T-helper 2 cell treated with Interferon-gamma antibody and Interleukin-4, amounts not matched to agents 5 μg/mL and 100 μg/mL, for 36 hours (primary cell): ENCODE measurements at regions not wholly inside any gene's neighbourhood (a gene's known extent, or its start where the extent isn't known, plus 50 kb on each side); places are given as distances from the start of the nearest gene placed in this dataset.

ENCODE experiments used
- DNase-seq: peaks from one replicate; pipeline ENCODE4 v3.0.0; 2021; ENCODE audit warnings: low spot score
- H3K27ac Mint-ChIP-seq: one replicate; pipeline ENCODE4 v1.8.0; 2021; ENCODE audit warnings: mild to moderate bottlenecking, mixed read lengths
- H3K27me3 Mint-ChIP-seq: one replicate; pipeline ENCODE4 v1.8.0; 2021; ENCODE audit warnings: low read depth, mixed read lengths
- H3K36me3 Mint-ChIP-seq: one replicate; pipeline ENCODE4 v1.8.0; 2021; ENCODE audit warnings: low read depth, mixed read lengths
- H3K4me1 Mint-ChIP-seq: one replicate; pipeline ENCODE4 v1.8.0; 2021; ENCODE audit warnings: low read depth, mixed read lengths
- H3K4me3 Mint-ChIP-seq: one replicate; pipeline ENCODE4 v1.8.0; 2022; ENCODE audit warnings: mild to moderate bottlenecking, moderate library complexity, mixed read lengths
- H3K9me3 Mint-ChIP-seq: one replicate; pipeline ENCODE4 v1.8.0; 2021; ENCODE audit warnings: mixed read lengths

DNA sequence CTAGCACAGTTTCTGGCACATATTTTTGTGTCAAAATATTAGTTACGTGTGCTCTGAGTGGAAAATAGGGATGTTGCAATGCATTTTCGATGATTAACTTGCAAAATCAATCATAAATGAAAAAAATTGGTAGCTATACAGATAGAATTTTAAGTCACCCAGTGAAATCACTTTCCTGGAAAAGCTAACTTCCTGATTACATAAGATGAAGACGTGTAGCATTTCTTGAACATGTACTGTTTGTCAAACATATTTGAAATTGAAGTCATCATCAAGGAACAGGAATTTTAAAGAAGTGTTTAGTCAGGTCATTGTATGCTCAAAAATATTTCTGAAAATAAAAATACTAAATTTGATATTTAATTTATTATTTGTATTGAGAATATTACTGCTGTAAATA is 977.7 kb downstream of the PLOD2 start:
- H3K4me1 Mint-ChIP-seq: no peaks in the 10 kb centered on the region
- H3K27ac Mint-ChIP-seq: no peak overlapping the region
- no peak overlapping the region for H3K4me3 Mint-ChIP-seq
- no peaks in the 10 kb centered on the region for H3K36me3 Mint-ChIP-seq
- no peaks in the 10 kb centered on the region for H3K9me3 Mint-ChIP-seq
- H3K27me3 Mint-ChIP-seq: no peaks in the 10 kb centered on the region
- no peak for DNase-seq

GRCh38 chr3:145188079-145188770 is 972.8 kb downstream of the PLOD2 start:
- Mint-ChIP-seq H3K27ac (no peak overlapping the region), H3K4me3 (no peak overlapping the region), H3K9me3 (no peaks in the 10 kb centered on the region), H3K36me3 (no peaks in the 10 kb centered on the region), H3K27me3 (no peaks in the 10 kb centered on the region), H3K4me1 (no peaks in the 10 kb centered on the region)
- DNase-seq: no peak

DNA sequence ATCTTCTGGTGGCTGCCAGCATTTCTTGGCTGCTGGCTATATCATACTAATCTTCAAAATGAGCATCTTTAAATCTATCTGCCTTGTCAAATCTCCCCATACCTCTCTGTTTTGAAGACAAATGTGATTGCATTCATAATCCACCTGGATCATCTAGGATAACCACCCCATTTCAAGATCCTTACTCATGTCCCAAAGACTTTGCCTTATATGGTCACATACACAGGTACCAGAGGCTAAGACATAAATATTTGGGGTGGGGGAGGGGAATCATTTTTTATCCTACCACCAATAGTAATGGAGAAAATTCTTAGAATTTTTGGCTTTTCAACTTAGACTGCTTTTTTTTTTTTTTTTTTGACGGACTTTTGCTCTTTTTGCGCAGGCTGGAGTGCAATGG is 970.8 kb downstream of the PLOD2 start:
- Mint-ChIP-seq H3K9me3 (no peaks in the 10 kb centered on the region), H3K36me3 (no peaks in the 10 kb centered on the region), H3K4me1 (no peaks in the 10 kb centered on the region), H3K27me3 (no peaks in the 10 kb centered on the region), H3K4me3 (no peak overlapping the region), H3K27ac (no peak overlapping the region)
- no peak for DNase-seq

- H3K4me1 Mint-ChIP-seq: no peaks in the 10 kb centered on the region
- H3K27ac Mint-ChIP-seq: no peak overlapping the region
- no peak for DNase-seq
- H3K4me3 Mint-ChIP-seq: no peak overlapping the region
- no peaks in the 10 kb centered on the region for H3K9me3 Mint-ChIP-seq
- H3K36me3 Mint-ChIP-seq: no peaks in the 10 kb centered on the region
- no peaks in the 10 kb centered on the region for H3K27me3 Mint-ChIP-seq
Measured at GRCh38 chr3:145190761-145191160, 970.2 kb downstream of the PLOD2 start.

GRCh38 chr3:145191543-145191942 is 969.4 kb downstream of the PLOD2 start:
- Mint-ChIP-seq H3K9me3 (peaks cover 1% of the 10 kb centered on the region), H3K27me3 (no peaks in the 10 kb centered on the region), H3K36me3 (no peaks in the 10 kb centered on the region), H3K4me1 (no peaks in the 10 kb centered on the region), H3K4me3 (no peak overlapping the region), H3K27ac (no peak overlapping the region)
- DNase-seq: no peak

DNA sequence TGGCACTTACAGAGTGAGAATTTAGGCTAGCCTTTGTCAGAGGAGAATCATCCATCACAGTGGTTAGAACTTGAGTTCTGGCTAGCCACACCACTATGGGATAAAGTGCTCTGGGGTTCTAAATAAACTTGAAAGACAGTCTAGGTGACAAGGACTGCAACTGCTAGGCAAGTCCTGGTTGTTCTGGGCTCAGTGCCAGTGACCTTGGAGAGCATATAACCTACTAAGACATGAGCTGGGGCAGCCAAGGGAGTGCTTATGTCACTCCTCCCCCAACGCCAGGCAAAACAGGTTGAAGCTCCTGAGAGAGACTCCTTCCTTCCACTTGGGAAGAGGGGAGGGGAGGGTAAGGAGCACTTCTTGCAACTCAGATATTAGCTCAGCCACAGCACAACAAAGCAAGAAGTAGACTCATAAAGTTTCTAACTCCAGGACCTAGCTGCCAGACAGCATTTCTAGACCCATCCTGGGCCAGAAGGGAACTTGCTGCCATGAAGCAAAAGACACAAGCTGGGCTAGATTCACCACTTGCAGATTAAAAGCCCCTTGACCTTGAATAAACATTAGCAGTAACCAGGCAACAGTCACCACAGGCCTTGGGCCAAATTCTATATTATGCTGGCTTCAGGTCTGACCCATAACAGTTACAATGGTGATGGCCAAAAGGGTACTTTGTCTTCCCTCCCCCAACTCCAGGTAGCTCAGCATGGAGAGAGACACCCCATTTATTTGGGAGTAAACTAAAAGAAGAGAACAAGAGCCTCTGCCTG is 963.7 kb downstream of the PLOD2 start:
- H3K4me3 Mint-ChIP-seq: no peak overlapping the region
- H3K27ac Mint-ChIP-seq: no peak overlapping the region
- peaks cover 7% of the 10 kb centered on the region for H3K9me3 Mint-ChIP-seq
- no peaks in the 10 kb centered on the region for H3K4me1 Mint-ChIP-seq
- no peaks in the 10 kb centered on the region for H3K27me3 Mint-ChIP-seq
- DNase-seq: no peak
- H3K36me3 Mint-ChIP-seq: no peaks in the 10 kb centered on the region

DNA sequence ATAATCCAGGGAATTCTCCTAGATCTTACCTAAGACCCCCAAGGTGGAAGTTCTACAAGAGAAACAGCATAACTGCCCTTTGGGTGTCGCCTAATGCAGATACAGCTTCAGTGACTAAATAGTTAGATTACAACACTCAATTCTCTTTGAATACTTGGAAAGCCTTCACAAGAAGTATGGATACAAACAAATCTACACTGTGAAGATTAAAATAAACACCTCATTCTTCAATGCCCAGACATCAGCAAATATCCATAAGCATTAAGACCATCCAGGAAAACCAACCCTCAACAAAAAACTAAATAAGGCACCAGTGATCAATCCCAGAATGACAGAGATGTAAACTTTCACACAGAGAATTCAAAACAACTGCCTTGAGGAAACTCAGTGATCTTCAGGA is 963.2 kb downstream of the PLOD2 start:
- Mint-ChIP-seq H3K27me3 (no peaks in the 10 kb centered on the region), H3K9me3 (peaks cover 7% of the 10 kb centered on the region), H3K36me3 (no peaks in the 10 kb centered on the region), H3K4me3 (no peak overlapping the region), H3K27ac (no peak overlapping the region), H3K4me1 (no peaks in the 10 kb centered on the region)
- DNase-seq: no peak

GRCh38 chr3:145209561-145209960 is 951.4 kb downstream of the PLOD2 start:
- H3K4me1 Mint-ChIP-seq: no peaks in the 10 kb centered on the region

GRCh38 chr3:145219355-145220235 is 941.4 kb downstream of the PLOD2 start:
- H3K27ac Mint-ChIP-seq: no peak overlapping the region
- no peak for DNase-seq
- H3K27me3 Mint-ChIP-seq: no peaks in the 10 kb centered on the region
- no peak overlapping the region for H3K4me3 Mint-ChIP-seq
- H3K4me1 Mint-ChIP-seq: no peaks in the 10 kb centered on the region
- H3K9me3 Mint-ChIP-seq: peaks cover 4% of the 10 kb centered on the region
- H3K36me3 Mint-ChIP-seq: no peaks in the 10 kb centered on the region

More at GRCh38 chr3:145209561-145209960, 951.4 kb downstream of the PLOD2 start:
- DNase-seq: no peak
- Mint-ChIP-seq H3K27ac (no peak overlapping the region), H3K4me3 (no peak overlapping the region), H3K36me3 (no peaks in the 10 kb centered on the region), H3K9me3 (peaks cover 4% of the 10 kb centered on the region), H3K27me3 (no peaks in the 10 kb centered on the region)

DNA sequence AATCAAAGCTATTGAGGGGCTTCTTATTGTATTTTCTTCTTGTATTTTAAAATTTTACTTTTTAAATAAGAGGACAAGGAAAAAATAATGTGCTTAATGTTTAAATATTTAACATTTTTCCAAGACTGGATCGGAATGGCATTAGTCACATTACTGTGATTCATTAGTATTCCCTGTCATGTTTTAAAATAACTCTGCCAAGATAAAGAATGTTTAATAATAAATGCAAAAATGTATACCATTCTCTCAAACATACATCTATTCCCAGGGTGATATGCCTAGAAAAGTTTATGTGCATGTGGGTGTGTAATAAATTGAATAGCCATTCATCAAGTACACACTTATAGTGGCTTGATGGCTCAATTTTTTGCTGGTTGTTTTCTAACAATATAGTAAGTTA is 936.1 kb downstream of the PLOD2 start:
- DNase-seq: no peak
- no peak overlapping the region for H3K27ac Mint-ChIP-seq

DNA sequence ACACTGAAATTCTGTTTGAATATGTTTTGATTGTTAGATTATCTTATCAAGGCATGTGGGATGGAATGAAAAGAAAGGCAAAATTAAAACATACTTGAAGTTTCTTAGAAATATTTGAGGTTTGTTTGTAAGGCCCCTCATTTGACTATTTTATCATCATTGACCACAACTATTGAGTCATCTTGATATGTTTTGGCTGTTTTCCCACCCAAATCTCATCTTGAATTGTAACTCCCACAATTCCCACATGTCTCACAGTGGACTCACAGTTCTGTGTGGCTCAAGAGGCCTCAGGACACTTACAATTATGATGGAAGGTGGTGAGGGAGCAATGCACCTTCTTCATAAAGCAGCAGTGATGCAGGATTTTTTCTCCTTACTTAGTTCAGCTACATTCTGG is 917.1 kb downstream of the PLOD2 start:
- no peak for DNase-seq
- no peaks in the 10 kb centered on the region for H3K36me3 Mint-ChIP-seq
- peaks cover 31% of the 10 kb centered on the region for H3K9me3 Mint-ChIP-seq
- H3K4me3 Mint-ChIP-seq: no peak overlapping the region
- no peaks in the 10 kb centered on the region for H3K27me3 Mint-ChIP-seq
- H3K27ac Mint-ChIP-seq: no peak overlapping the region
- H3K4me1 Mint-ChIP-seq: no peaks in the 10 kb centered on the region

More for the DNA sequence above, 936.1 kb downstream of the PLOD2 start:
- H3K36me3 Mint-ChIP-seq: no peaks in the 10 kb centered on the region
- H3K4me3 Mint-ChIP-seq: no peak overlapping the region
- H3K27me3 Mint-ChIP-seq: no peaks in the 10 kb centered on the region
- H3K4me1 Mint-ChIP-seq: no peaks in the 10 kb centered on the region
- H3K9me3 Mint-ChIP-seq: peaks cover 7% of the 10 kb centered on the region

GRCh38 chr3:145244327-145244726 is 916.7 kb downstream of the PLOD2 start:
- no peak for DNase-seq
- Mint-ChIP-seq H3K4me3 (no peak overlapping the region), H3K27ac (no peak overlapping the region), H3K36me3 (no peaks in the 10 kb centered on the region), H3K9me3 (peaks cover 35% of the 10 kb centered on the region), H3K27me3 (no peaks in the 10 kb centered on the region), H3K4me1 (no peaks in the 10 kb centered on the region)

DNA sequence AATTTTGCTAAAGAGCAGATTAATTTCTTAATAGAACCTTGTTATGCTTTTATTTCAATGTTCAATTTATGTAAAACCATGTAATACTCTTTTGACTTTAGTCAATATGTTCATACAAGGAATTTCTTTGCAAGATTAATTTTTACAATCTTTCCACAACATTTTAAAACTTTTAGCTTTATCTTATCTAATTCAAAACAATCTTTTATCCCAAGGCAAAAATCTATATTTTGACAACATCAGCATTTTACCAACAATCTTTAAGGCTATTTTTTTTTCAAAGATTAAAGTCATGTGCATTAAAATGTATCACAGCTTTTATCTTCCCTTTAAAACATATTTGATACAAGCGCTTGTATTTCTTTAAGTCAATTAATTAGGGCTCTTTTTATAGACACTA is 914.7 kb downstream of the PLOD2 start:
- DNase-seq: no peak
- peaks cover 37% of the 10 kb centered on the region for H3K9me3 Mint-ChIP-seq
- no peak overlapping the region for H3K4me3 Mint-ChIP-seq
- H3K4me1 Mint-ChIP-seq: no peaks in the 10 kb centered on the region
- H3K27ac Mint-ChIP-seq: no peak overlapping the region
- H3K27me3 Mint-ChIP-seq: no peaks in the 10 kb centered on the region
- no peaks in the 10 kb centered on the region for H3K36me3 Mint-ChIP-seq

DNA sequence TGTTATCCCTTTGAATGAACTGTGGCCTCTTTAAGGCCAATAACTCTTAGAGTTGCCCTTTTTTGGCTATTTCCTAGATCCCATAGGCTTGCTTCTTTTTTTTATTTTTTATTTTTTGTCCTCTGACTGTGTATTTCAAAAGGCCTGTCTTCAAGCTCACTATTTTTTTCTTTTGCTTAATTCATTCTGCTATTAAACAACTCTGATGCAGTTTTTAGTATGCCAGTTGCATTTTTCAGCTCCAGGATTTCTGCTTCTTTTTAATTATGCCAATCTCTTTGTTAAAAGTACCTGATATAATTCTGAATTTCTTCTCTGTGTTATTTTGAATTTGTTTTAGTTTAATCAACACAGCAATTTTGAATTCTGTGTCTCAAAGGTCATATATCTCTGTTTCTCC is 912.1 kb downstream of the PLOD2 start:
- Mint-ChIP-seq H3K27me3 (no peaks in the 10 kb centered on the region), H3K9me3 (peaks cover 37% of the 10 kb centered on the region), H3K4me1 (no peaks in the 10 kb centered on the region), H3K4me3 (no peak overlapping the region), H3K27ac (no peak overlapping the region), H3K36me3 (no peaks in the 10 kb centered on the region)
- DNase-seq: no peak
